H1 (cell line): ENCODE measurements at regions not wholly inside any gene's neighbourhood (a gene's known extent, or its start where the extent isn't known, plus 50 kb on each side); places are given as distances from the start of the nearest gene placed in this dataset.

Experiments
- CTCF ChIA-PET: fragments of 300-600 bp; sonication (Branson Sonifier 250); formaldehyde crosslinking; loops from one replicate; lab custom pipeline; 2021; ENCODE audit not compliant: partially characterized antibody; lab: Charles Lee
- POLR2A ChIA-PET: fragments of 300-600 bp; sonication (Branson Sonifier 250); formaldehyde crosslinking; loops from one replicate; lab custom pipeline; 2021; ENCODE audit warnings: inconsistent platforms; ENCODE audit not compliant: partially characterized antibody; lab: Charles Lee
- DNase-seq, 2 experiments: peaks; one replicate each; pipeline versions ENCODE4 v3.0.0 to v3.0.0-alpha.2; 2010 to 2022; ENCODE audit warnings: low spot score in 2 of 2, low read depth in 1 of 2, mixed read lengths in 1 of 2
- FAIRE-seq: peaks from 2 replicates; lab custom pipeline; 2011; peaks lifted over from hg19 to GRCh38; lab: Jason Lieb, UNC
- H2AFZ ChIP-seq: 2 replicates; pipeline ENCODE4 v1.8.1; 2012; ENCODE audit warnings: low read length, inconsistent platforms
- H2AK5ac ChIP-seq: 2 replicates; pipeline ENCODE4 v1.6.1; 2013; ENCODE audit warnings: low read depth, low read length
- H2BK120ac ChIP-seq: replicated peaks from 2 replicates; pipeline ENCODE3; 2013; ENCODE audit warnings: low read depth, low read length, inconsistent platforms
- H2BK12ac ChIP-seq: 2 replicates; pipeline ENCODE4 v1.6.1; 2013; ENCODE audit warnings: low read depth, low read length
- H2BK15ac ChIP-seq: 2 replicates; pipeline ENCODE4 v1.6.1; 2013; ENCODE audit warnings: low read length
- H2BK20ac ChIP-seq: 2 replicates; pipeline ENCODE4 v1.6.1; 2013; ENCODE audit warnings: low read length
- H2BK5ac ChIP-seq: 2 replicates; pipeline ENCODE4 v1.6.1; 2013; ENCODE audit warnings: low read depth, low read length
- H3K14ac ChIP-seq: 2 replicates; pipeline ENCODE4 v1.6.1; 2013; ENCODE audit warnings: inconsistent platforms; ENCODE audit not compliant: insufficient read length
- H3K18ac ChIP-seq: 2 replicates; pipeline ENCODE4 v1.6.1; 2013; ENCODE audit warnings: low read length; ENCODE audit errors: extremely low read depth
- H3K23ac ChIP-seq: 2 replicates; pipeline ENCODE4 v1.6.1; 2013; ENCODE audit warnings: inconsistent platforms; ENCODE audit not compliant: insufficient read length
- H3K23me2 ChIP-seq: 2 replicates; pipeline ENCODE4 v1.6.1; 2013; ENCODE audit warnings: low read depth, low read length
- H3K27ac ChIP-seq: 2 replicates; pipeline ENCODE4 v1.6.1; 2011; ENCODE audit warnings: low read depth, low read length, inconsistent platforms
- H3K27me3 ChIP-seq, 4 experiments: replicated peaks in 1 of 4; 1 replicate in 1 of 4; 2 replicates in 3 of 4; pipeline versions ENCODE4 v1.6.1 to v1.8.1; 2011 to 2013; ENCODE audit warnings: low read length in 3 of 4, mild to moderate bottlenecking in 3 of 4, inconsistent platforms in 2 of 4, mixed read lengths in 2 of 4, moderate library complexity in 1 of 4; ENCODE audit not compliant: control insufficient read depth in 3 of 4, insufficient read depth in 3 of 4; ENCODE audit errors: extremely low read depth in 1 of 4
- H3K36me3 ChIP-seq, 4 experiments: 2 replicates each; pipeline versions ENCODE4 v1.6.1 to v1.8.1; 2011 to 2013; ENCODE audit warnings: mild to moderate bottlenecking in 4 of 4, low read length in 3 of 4, moderate library complexity in 2 of 4, control low read depth in 1 of 4, inconsistent platforms in 1 of 4; ENCODE audit not compliant: insufficient read depth in 4 of 4, control insufficient read depth in 2 of 4
- H3K4ac ChIP-seq: replicated peaks from 2 replicates; pipeline ENCODE3; 2013; ENCODE audit warnings: low read length, low read depth, mixed read lengths, inconsistent platforms; ENCODE audit not compliant: insufficient read length
- H3K4me1 ChIP-seq, 4 experiments: replicated peaks in 1 of 4; 1 replicate in 1 of 4; 2 replicates in 3 of 4; pipeline versions ENCODE4 v1.6.1 to v1.8.1; 2011 to 2013; ENCODE audit warnings: low read length in 3 of 4, inconsistent platforms in 2 of 4, mixed read lengths in 1 of 4; ENCODE audit not compliant: insufficient read depth in 4 of 4, control insufficient read depth in 3 of 4
- H3K4me2 ChIP-seq, 2 experiments: 2 replicates each; pipeline versions ENCODE4 v1.6.1 to v1.8.1; 2011 to 2013; ENCODE audit warnings: low read depth in 2 of 2, low read length in 2 of 2, control low read depth in 1 of 2, inconsistent platforms in 1 of 2, mild to moderate bottlenecking in 1 of 2; ENCODE audit not compliant: insufficient read depth in 1 of 2
- H3K4me3 ChIP-seq, 4 experiments: fragments of 200-600, 300-600 bp in 1 of 4; sonication (generic), shearing (Covaris generic), sonication (Bioruptor Twin) in 1 of 4; 2 replicates each; pipeline versions ENCODE4 v1.5.1 to v1.8.1; 2011 to 2016; ENCODE audit warnings: low read length in 4 of 4, low read depth in 3 of 4, control low read depth in 2 of 4, inconsistent platforms in 2 of 4, mild to moderate bottlenecking in 2 of 4, mixed read lengths in 1 of 4, moderate library complexity in 1 of 4; ENCODE audit not compliant: insufficient read depth in 2 of 4; ENCODE audit errors: extremely low read depth in 1 of 4
- H3K56ac ChIP-seq: replicated peaks from 2 replicates; pipeline ENCODE3; 2013; ENCODE audit warnings: low read depth, mild to moderate bottlenecking, mixed read lengths, low read length, inconsistent platforms; ENCODE audit not compliant: insufficient read length
- H3K79me1 ChIP-seq: 2 replicates; pipeline ENCODE4 v1.6.1; 2013; ENCODE audit warnings: low read depth, low read length, control low read depth
- H3K79me2 ChIP-seq, 2 experiments: 2 replicates each; pipeline versions ENCODE4 v1.6.1 to v1.8.1; 2012 to 2013; ENCODE audit warnings: low read length in 2 of 2, mild to moderate bottlenecking in 2 of 2, inconsistent platforms in 1 of 2; ENCODE audit not compliant: insufficient read depth in 2 of 2, control insufficient read depth in 1 of 2
- H3K9ac ChIP-seq, 4 experiments: replicated peaks in 1 of 4; 1 replicate in 1 of 4; 2 replicates in 3 of 4; pipeline versions ENCODE4 v1.6.1 to v1.8.1; 2011 to 2013; ENCODE audit warnings: low read depth in 3 of 4, low read length in 3 of 4, control low read depth in 2 of 4, mild to moderate bottlenecking in 2 of 4, moderate library complexity in 2 of 4, inconsistent platforms in 1 of 4; ENCODE audit errors: extremely low read depth in 1 of 4
- H3K9me3 ChIP-seq, 2 experiments: 2 replicates each; pipeline versions ENCODE4 v1.6.1 to v1.8.1; 2012 to 2013; ENCODE audit warnings: mild to moderate bottlenecking in 2 of 2, moderate library complexity in 2 of 2, control low read depth in 1 of 2, inconsistent platforms in 1 of 2, low read depth in 1 of 2, low read length in 1 of 2, mixed read lengths in 1 of 2; ENCODE audit not compliant: insufficient read depth in 2 of 2
- H4K20me1 ChIP-seq, 2 experiments: replicated peaks in 1 of 2; 2 replicates each; pipeline versions ENCODE3 to v1.8.1; 2011 to 2013; ENCODE audit warnings: inconsistent platforms in 2 of 2, low read length in 2 of 2, mild to moderate bottlenecking in 1 of 2; ENCODE audit not compliant: insufficient read depth in 2 of 2, control insufficient read depth in 1 of 2
- H4K5ac ChIP-seq: 2 replicates; pipeline ENCODE4 v1.6.1; 2013; ENCODE audit warnings: low read length, low read depth, mixed read lengths, inconsistent platforms; ENCODE audit not compliant: insufficient read length
- H4K8ac ChIP-seq: 2 replicates; pipeline ENCODE4 v1.8.0; 2013; ENCODE audit warnings: mild to moderate bottlenecking, moderate library complexity, low read length, inconsistent platforms; ENCODE audit not compliant: insufficient read depth; ENCODE audit errors: extremely low read depth
- H4K91ac ChIP-seq: replicated peaks from 2 replicates; pipeline ENCODE3; 2013; ENCODE audit warnings: low read length, mixed read lengths, inconsistent platforms; ENCODE audit not compliant: insufficient read length
- FOSL1 ChIP-seq: IDR thresholded peaks from 2 replicates; pipeline ENCODE4 v1.6.1; 2011; ENCODE audit warnings: mild to moderate bottlenecking, low read depth, low read length, moderate library complexity; ENCODE audit not compliant: insufficient read depth
- MAFK ChIP-seq: IDR thresholded peaks from 2 replicates; pipeline ENCODE4 v1.6.1; 2012; ENCODE audit warnings: low read depth, mild to moderate bottlenecking, improper control_type of control experiment, low read length
- TCF12 ChIP-seq: IDR thresholded peaks from 2 replicates; pipeline ENCODE4 v1.6.1; 2011; ENCODE audit warnings: low read depth, mild to moderate bottlenecking, low read length
- USF2 ChIP-seq: IDR thresholded peaks from 2 replicates; pipeline ENCODE4 v1.6.1; 2011; ENCODE audit warnings: low read length, improper control_type of control experiment
- WGBS, 2 experiments: shearing (Covaris generic) in 1 of 2; methylation state at CpG; one replicate each; pipeline versions ENCODE4 v1.1.6 to v1.1.7; 2013 to 2015; ENCODE audit warnings: low lambda C conversion rate in 2 of 2, mixed read lengths in 2 of 2, inconsistent platforms in 1 of 2, low coverage in 1 of 2, missing lambda C conversion rate in 1 of 2; ENCODE audit not compliant: insufficient replicate concordance in 2 of 2, insufficient coverage in 1 of 2, insufficient read length in 1 of 2; ENCODE audit errors: extremely low coverage in 1 of 2, missing lambda C conversion rate in 1 of 2; 5-methylcytosine and 5-hydroxymethylcytosine counted together
- TF ChIP-seq, protein P1 (sequence below): IDR thresholded peaks from 2 replicates; pipeline ENCODE4 v1.6.1; 2012; ENCODE audit warnings: inconsistent platforms

GRCh38 chr2:217228732-217229131, 368.9 kb upstream of the TNP1 start:
- ChIA-PET CTCF (no interaction called here), POLR2A (no interaction called here)
- TF ChIP-seq USF2 (no peak), TCF12 (no peak), FOSL1 (no peak), MAFK (no peak)
- TF ChIP-seq, protein P1, sequence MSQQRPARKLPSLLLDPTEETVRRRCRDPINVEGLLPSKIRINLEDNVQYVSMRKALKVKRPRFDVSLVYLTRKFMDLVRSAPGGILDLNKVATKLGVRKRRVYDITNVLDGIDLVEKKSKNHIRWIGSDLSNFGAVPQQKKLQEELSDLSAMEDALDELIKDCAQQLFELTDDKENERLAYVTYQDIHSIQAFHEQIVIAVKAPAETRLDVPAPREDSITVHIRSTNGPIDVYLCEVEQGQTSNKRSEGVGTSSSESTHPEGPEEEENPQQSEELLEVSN, result no peak

More at GRCh38 chr2:217228732-217229131, 368.9 kb upstream of the TNP1 start:
- Histone ChIP-seq H2BK20ac (no peak overlapping the region), H3K4me1 (no peaks in the 10 kb centered on the region), H3K23ac (no peak overlapping the region), H3K4me2 (no peak overlapping the region), H4K5ac (no peak overlapping the region), H4K8ac (no peak overlapping the region), H3K4me3 (no peak overlapping the region), H3K14ac (no peak overlapping the region), H2BK120ac (no peak overlapping the region), H3K56ac (no peak overlapping the region), H3K4ac (no peak overlapping the region), H2BK5ac (no peak overlapping the region), H3K79me1 (no peaks in the 10 kb centered on the region), H3K27ac (no peak overlapping the region), H3K9ac (no peak overlapping the region), H3K27me3 (no peaks in the 10 kb centered on the region), H3K23me2 (no peaks in the 10 kb centered on the region), H3K18ac (no peak overlapping the region), H2AK5ac (no peak overlapping the region), H2AFZ (no peak overlapping the region), H4K91ac (no peak overlapping the region), H3K79me2 (no peaks in the 10 kb centered on the region), H2BK15ac (no peak overlapping the region), H3K9me3 (no peaks in the 10 kb centered on the region), H3K36me3 (no peaks in the 10 kb centered on the region), H4K20me1 (no peaks in the 10 kb centered on the region), H2BK12ac (no peak overlapping the region)
- DNase-seq, result no peak
- WGBS, 2 experiments, result 83% methylated on average over 1 of the region's 1 CpG; no CpG with 5 or more reads in 1 of the 2 experiments
- no peak for FAIRE-seq
